Transverse colon (tissue), 3 donors: ENCODE measurements at regions not wholly inside any gene's neighbourhood (a gene's known extent, or its start where the extent isn't known, plus 50 kb on each side); places are given as distances from the start of the nearest gene placed in this dataset.

ENCODE experiments used
- CTCF ChIP-seq, 5 experiments: fragments of 200-600 bp in 3 of 5; fragments of 450-650 bp in 2 of 5; sonication (generic) in 3 of 5; IDR thresholded peaks; 1 replicate in 2 of 5; 2 replicates in 3 of 5; pipeline ENCODE4 v1.5.1; 2016 to 2017; ENCODE audit warnings: antibody characterized with exemption in 5 of 5, inconsistent platforms in 3 of 5, mild to moderate bottlenecking in 2 of 5, moderate library complexity in 1 of 5
- EP300 ChIP-seq: sonication (generic); formaldehyde crosslinking; IDR thresholded peaks from one replicate; pipeline ENCODE4 v1.6.1; 2017; ENCODE audit warnings: antibody characterized with exemption, low read depth
- POLR2A ChIP-seq: fragments of 450-650 bp; IDR thresholded peaks from one replicate; pipeline ENCODE4 v1.6.1; 2016; ENCODE audit warnings: antibody characterized with exemption, mild to moderate bottlenecking, moderate library complexity

GRCh38 chr2:12109363-12110017 lies 363.1 kb downstream of the LPIN1 start:
- TF ChIP-seq CTCF (IDR thresholded peaks at IDR 0.05) (no peak), POLR2A (no peak), EP300 (no peak)
